Sigmoid colon (tissue), 4 donors: ENCODE measurements at regions not wholly inside any gene's neighbourhood (a gene's known extent, or its start where the extent isn't known, plus 50 kb on each side); places are given as distances from the start of the nearest gene placed in this dataset.

Source experiments
- CTCF ChIP-seq, 4 experiments: fragments of 450-650 bp in 3 of 4; fragments of 200-600 bp in 1 of 4; IDR thresholded peaks; one replicate each; pipeline ENCODE4 v1.5.1; 2016 to 2019; ENCODE audit warnings: antibody characterized with exemption in 4 of 4, mild to moderate bottlenecking in 3 of 4, moderate library complexity in 2 of 4
- POLR2AphosphoS5 ChIP-seq, 4 donors: sonication (generic); formaldehyde crosslinking; IDR thresholded peaks; one replicate each; pipeline ENCODE4 v1.6.1; 2017; ENCODE audit warnings: antibody characterized with exemption in 4 of 4

DNA sequence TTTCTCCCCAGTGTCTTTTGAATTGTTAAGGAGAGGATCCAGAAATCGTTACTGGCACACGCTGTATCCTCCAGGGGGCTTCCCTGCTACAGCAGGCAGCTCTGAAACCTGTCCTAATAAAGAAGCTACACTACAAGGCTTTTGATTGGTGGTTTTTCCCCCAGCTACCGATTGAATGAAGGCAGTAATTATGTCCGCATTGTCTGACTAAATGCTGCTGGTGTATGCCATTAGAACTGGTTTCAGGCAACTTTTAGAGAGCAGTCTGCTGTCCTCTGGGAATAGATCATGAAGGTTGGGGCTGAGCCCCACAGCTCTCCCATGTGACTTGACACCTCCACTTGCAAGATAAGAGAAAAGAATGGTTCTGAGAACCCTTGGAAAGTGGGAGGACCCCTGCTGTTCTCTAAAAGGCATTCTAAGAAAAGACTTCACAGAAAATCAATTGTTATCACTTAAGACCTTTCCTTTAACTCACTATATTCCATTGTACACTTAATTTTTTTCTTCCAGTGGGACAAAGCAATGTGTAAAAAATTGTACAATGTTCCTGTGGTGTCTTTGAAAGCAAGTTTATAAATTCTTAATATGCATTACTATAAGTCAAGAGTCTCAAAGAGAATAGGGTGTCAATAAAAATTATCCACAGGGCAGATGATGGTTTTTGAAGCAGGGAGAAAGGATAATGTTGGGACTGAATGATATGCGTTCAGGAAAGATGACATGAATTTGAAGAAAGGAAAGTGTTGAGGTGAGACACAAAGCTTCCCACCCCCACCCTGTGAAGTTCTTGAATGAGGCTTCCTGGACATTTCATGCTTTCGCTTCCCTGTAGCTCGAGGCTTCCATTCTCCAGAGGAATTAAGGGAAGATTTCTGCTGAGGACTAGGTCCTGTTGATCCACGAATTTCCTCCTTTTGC, 53.0 kb upstream of the DAZL start:
- TF ChIP-seq POLR2AphosphoS5 (IDR thresholded peaks at IDR 0.05) (no peak), CTCF (IDR thresholded peaks at IDR 0.05) (no peak)
